Neural progenitor cell (in vitro differentiated cells): ENCODE measurements at regions not wholly inside any gene's neighbourhood (a gene's known extent, or its start where the extent isn't known, plus 50 kb on each side); places are given as distances from the start of the nearest gene placed in this dataset.
A peak's percentile ranks its signal among the peaks of the same experiment; 100 is the strongest.

Experiments
- DNase-seq: peaks from one replicate; pipeline ENCODE4 v3.0.0-alpha.2; 2016; ENCODE audit warnings: low spot score
- H2AFZ ChIP-seq: fragments of 200-600 bp; sonication (generic); replicated peaks from 2 replicates; pipeline ENCODE4 v1.6.1; 2016; ENCODE audit warnings: antibody characterized with exemption
- H3F3A ChIP-seq: fragments of 200-600 bp; sonication (generic); 2 replicates; pipeline ENCODE4 v1.6.1; 2016; ENCODE audit warnings: antibody characterized with exemption, low read depth
- H3K27ac ChIP-seq: fragments of 200-600 bp; sonication (generic); 2 replicates; pipeline ENCODE4 v1.5.1; 2016; ENCODE audit warnings: mild to moderate bottlenecking
- H3K27me3 ChIP-seq: fragments of 200-600 bp; sonication (generic); 2 replicates; pipeline ENCODE4 v1.6.1; 2016; ENCODE audit warnings: mild to moderate bottlenecking, moderate library complexity
- H3K36me3 ChIP-seq: fragments of 200-600 bp; sonication (generic); 2 replicates; pipeline ENCODE4 v1.5.1; 2016
- H3K4me1 ChIP-seq: fragments of 200-600 bp; sonication (generic); 2 replicates; pipeline ENCODE4 v1.6.1; 2016; ENCODE audit warnings: mixed run types
- H3K4me2 ChIP-seq: fragments of 200-600 bp; sonication (generic); 2 replicates; pipeline ENCODE4 v1.6.1; 2016
- H3K4me3 ChIP-seq: fragments of 200-600 bp; sonication (generic); 2 replicates; pipeline ENCODE4 v1.5.1; 2016
- H3K79me2 ChIP-seq: fragments of 200-600 bp; sonication (generic); 2 replicates; pipeline ENCODE4 v1.6.1; 2016; ENCODE audit warnings: low read depth
- H3K9ac ChIP-seq: fragments of 200-600 bp; sonication (generic); 2 replicates; pipeline ENCODE4 v1.6.1; 2016
- H3K9me3 ChIP-seq: fragments of 200-600 bp; sonication (generic); 2 replicates; pipeline ENCODE4 v1.5.1; 2016; ENCODE audit warnings: low read depth
- H4K20me1 ChIP-seq: fragments of 200-600 bp; sonication (generic); 2 replicates; pipeline ENCODE4 v1.6.1; 2016; ENCODE audit warnings: low read depth
- H3K27ac Mint-ChIP-seq: 3 replicates; pipeline ENCODE4 v1.8.0; 2021; ENCODE audit warnings: mixed read lengths
- H3K27me3 Mint-ChIP-seq: 2 replicates; pipeline ENCODE4 v1.8.0; 2022; ENCODE audit warnings: low read depth, mild to moderate bottlenecking, inconsistent platforms, moderate library complexity, mixed read lengths; ENCODE audit not compliant: insufficient read depth
- H3K36me3 Mint-ChIP-seq: 3 replicates; pipeline ENCODE4 v1.8.0; 2021; ENCODE audit warnings: mixed read lengths
- H3K4me1 Mint-ChIP-seq: 3 replicates; pipeline ENCODE4 v1.8.0; 2021; ENCODE audit warnings: mixed read lengths
- H3K4me3 Mint-ChIP-seq: 3 replicates; pipeline ENCODE4 v1.8.0; 2021; ENCODE audit warnings: mild to moderate bottlenecking, moderate library complexity, mixed read lengths
- H3K9me3 Mint-ChIP-seq: 3 replicates; pipeline ENCODE4 v1.8.0; 2020; ENCODE audit warnings: mixed read lengths
- EZH2 ChIP-seq: fragments of 200-600 bp; sonication (generic); IDR thresholded peaks from 2 replicates; pipeline ENCODE4 v1.6.1; 2017; ENCODE audit warnings: antibody characterized with exemption, mild to moderate bottlenecking, moderate library complexity
- EZH2phosphoT487 ChIP-seq: fragments of 200-600 bp; sonication (generic); IDR thresholded peaks from 2 replicates; pipeline ENCODE4 v1.6.1; 2017; ENCODE audit warnings: antibody characterized with exemption
- TF ChIP-seq, protein P1 (sequence below): fragments of 200-600 bp; sonication (generic); IDR thresholded peaks from 2 replicates; pipeline ENCODE4 v1.5.1; 2017; ENCODE audit warnings: antibody characterized with exemption, mild to moderate bottlenecking

DNA sequence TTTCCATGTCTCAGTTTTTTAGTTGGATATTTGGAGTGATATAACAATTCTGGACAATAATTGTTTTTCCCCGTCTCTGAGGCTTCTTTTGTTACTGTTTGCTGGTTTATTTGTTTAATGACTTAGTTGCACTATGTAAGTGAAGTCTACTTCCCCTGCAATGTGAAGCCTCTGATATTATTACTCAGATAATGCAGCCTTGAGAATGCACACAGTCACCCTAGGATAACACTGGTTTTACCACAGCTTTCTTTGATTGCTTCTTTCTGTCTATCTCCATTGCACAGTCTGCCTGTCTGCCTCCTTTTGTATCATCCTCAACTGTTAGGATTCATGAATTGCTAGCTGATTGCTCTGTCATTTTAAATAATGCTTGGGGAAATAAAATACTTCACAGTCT is 208.7 kb upstream of the ROBO1 start:
- no peaks in the 10 kb centered on the region for H3K4me1 Mint-ChIP-seq
- no peaks in the 10 kb centered on the region for H3K36me3 Mint-ChIP-seq
- TF ChIP-seq EZH2 (no peak), EZH2phosphoT487 (no peak)
- TF ChIP-seq, protein P1, sequence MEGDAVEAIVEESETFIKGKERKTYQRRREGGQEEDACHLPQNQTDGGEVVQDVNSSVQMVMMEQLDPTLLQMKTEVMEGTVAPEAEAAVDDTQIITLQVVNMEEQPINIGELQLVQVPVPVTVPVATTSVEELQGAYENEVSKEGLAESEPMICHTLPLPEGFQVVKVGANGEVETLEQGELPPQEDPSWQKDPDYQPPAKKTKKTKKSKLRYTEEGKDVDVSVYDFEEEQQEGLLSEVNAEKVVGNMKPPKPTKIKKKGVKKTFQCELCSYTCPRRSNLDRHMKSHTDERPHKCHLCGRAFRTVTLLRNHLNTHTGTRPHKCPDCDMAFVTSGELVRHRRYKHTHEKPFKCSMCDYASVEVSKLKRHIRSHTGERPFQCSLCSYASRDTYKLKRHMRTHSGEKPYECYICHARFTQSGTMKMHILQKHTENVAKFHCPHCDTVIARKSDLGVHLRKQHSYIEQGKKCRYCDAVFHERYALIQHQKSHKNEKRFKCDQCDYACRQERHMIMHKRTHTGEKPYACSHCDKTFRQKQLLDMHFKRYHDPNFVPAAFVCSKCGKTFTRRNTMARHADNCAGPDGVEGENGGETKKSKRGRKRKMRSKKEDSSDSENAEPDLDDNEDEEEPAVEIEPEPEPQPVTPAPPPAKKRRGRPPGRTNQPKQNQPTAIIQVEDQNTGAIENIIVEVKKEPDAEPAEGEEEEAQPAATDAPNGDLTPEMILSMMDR: no peak
- H3K27ac ChIP-seq: no peak overlapping the region
- H3K4me1 ChIP-seq: no peaks in the 10 kb centered on the region
- no peaks in the 10 kb centered on the region for H3F3A ChIP-seq
- peaks cover 5% of the 10 kb centered on the region for H3K9me3 Mint-ChIP-seq
- no peak overlapping the region for H3K4me3 ChIP-seq
- H3K27ac Mint-ChIP-seq: no peak overlapping the region
- H3K27me3 ChIP-seq: no peaks in the 10 kb centered on the region
- no peak overlapping the region for H3K4me3 Mint-ChIP-seq
- H3K9me3 ChIP-seq: no peaks in the 10 kb centered on the region
- H2AFZ ChIP-seq: peak overlapping the region; percentile 57
- no peaks in the 10 kb centered on the region for H4K20me1 ChIP-seq
- H3K36me3 ChIP-seq: no peaks in the 10 kb centered on the region
- no peaks in the 10 kb centered on the region for H3K79me2 ChIP-seq
- no peak overlapping the region for H3K4me2 ChIP-seq
- H3K27me3 Mint-ChIP-seq: no peaks in the 10 kb centered on the region
- no peak for DNase-seq
- no peak overlapping the region for H3K9ac ChIP-seq

DNA sequence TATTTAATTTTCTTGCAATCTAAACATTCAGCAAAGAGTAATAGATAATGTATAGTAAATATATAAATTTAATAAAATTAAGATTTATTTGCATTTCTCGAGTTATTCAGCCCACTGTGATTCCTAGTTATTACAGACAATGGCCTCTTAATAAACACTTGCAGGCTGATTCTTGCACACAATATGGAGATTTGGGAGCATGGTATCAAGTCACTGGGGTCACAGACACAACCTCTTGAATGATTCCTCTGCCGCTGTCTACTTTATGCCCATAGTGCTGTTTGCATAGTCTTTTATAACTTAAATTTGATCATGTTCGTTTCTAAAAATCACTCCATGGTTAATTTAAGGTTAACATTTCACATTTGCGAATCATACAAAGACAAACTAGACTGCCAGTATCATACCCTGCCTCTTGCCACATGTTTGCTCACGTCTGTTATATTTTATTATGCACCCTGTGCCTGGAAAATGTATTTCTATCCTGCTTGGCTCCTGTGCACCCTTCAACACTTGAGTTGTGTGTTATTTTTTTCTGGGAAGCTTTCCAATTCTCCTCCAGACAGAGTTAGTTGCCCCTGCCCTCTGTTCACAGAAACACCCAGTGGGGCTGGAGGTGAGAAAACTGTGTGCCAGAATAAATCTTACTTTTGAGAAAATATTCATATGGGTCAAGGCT is 206.3 kb upstream of the ROBO1 start:
- Mint-ChIP-seq H3K27me3 (no peaks in the 10 kb centered on the region), H3K9me3 (peaks cover 5% of the 10 kb centered on the region), H3K36me3 (no peaks in the 10 kb centered on the region), H3K4me3 (no peak overlapping the region), H3K4me1 (no peaks in the 10 kb centered on the region), H3K27ac (no peak overlapping the region)
- Histone ChIP-seq H3K4me3 (no peak overlapping the region), H3F3A (no peaks in the 10 kb centered on the region), H3K27me3 (no peaks in the 10 kb centered on the region), H3K79me2 (no peaks in the 10 kb centered on the region), H3K27ac (no peak overlapping the region), H3K4me1 (no peaks in the 10 kb centered on the region), H4K20me1 (no peaks in the 10 kb centered on the region), H3K9ac (no peak overlapping the region), H2AFZ (no peak overlapping the region), H3K9me3 (no peaks in the 10 kb centered on the region), H3K4me2 (no peak overlapping the region), H3K36me3 (no peaks in the 10 kb centered on the region)
- TF ChIP-seq, protein P1: no peak
- no peak for TF ChIP-seq EZH2
- no peak for TF ChIP-seq EZH2phosphoT487
- DNase-seq: no peak

DNA sequence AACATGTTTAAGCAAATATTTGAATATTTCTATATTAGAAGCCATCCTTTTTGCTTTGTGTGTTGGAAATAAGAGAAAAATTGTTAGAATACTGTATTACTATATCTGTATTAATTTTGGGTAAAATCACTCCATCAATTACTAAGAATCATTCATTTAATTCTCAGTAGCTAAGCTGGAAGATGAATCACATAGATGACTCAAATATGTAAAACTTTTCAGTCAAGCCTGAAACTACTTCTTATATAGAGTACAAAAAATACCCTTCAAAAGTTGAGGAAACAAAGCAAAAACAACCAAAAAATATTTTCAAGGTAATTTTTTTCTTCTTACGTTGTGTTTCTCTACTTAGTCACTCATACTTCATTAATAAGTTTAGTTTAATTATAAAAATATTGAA is 205.7 kb upstream of the ROBO1 start:
- Histone ChIP-seq H3K36me3 (no peaks in the 10 kb centered on the region), H3K4me2 (no peak overlapping the region), H2AFZ (no peak overlapping the region), H3K27me3 (no peaks in the 10 kb centered on the region), H3K9ac (no peak overlapping the region), H3K4me3 (no peak overlapping the region), H3K9me3 (no peaks in the 10 kb centered on the region), H3K27ac (no peak overlapping the region), H3K4me1 (no peaks in the 10 kb centered on the region), H3K79me2 (no peaks in the 10 kb centered on the region), H4K20me1 (no peaks in the 10 kb centered on the region), H3F3A (no peaks in the 10 kb centered on the region)
- no peaks in the 10 kb centered on the region for H3K27me3 Mint-ChIP-seq
- peaks cover 5% of the 10 kb centered on the region for H3K9me3 Mint-ChIP-seq
- DNase-seq: no peak
- TF ChIP-seq EZH2phosphoT487: no peak
- H3K4me1 Mint-ChIP-seq: no peaks in the 10 kb centered on the region
- H3K36me3 Mint-ChIP-seq: no peaks in the 10 kb centered on the region
- H3K4me3 Mint-ChIP-seq: no peak overlapping the region
- H3K27ac Mint-ChIP-seq: no peak overlapping the region

DNA sequence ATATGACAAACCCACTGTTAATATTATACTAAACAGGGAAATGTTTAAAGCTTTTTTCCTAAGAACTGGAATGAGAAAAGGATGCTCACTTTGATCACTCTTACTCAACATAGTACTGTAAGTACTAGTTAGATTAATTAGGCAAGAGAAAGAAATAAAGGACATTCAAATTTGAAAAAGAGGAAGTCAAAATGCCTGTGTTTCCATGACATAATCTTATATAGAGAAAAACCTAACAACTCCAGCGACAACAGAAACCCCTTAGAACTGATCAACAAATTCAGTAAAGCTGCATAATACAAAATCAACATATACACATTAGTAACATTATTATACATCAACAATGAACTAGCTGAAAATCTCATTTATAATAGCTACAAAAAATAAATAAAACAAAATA is 200.6 kb upstream of the ROBO1 start:
- H2AFZ ChIP-seq: no peak overlapping the region
- H3K27ac ChIP-seq: no peak overlapping the region
- Mint-ChIP-seq H3K27me3 (no peaks in the 10 kb centered on the region), H3K4me3 (no peak overlapping the region), H3K27ac (no peak overlapping the region), H3K36me3 (no peaks in the 10 kb centered on the region), H3K9me3 (peaks cover 7% of the 10 kb centered on the region), H3K4me1 (no peaks in the 10 kb centered on the region)
- no peaks in the 10 kb centered on the region for H3K36me3 ChIP-seq
- H3K79me2 ChIP-seq: no peaks in the 10 kb centered on the region
- H3K9me3 ChIP-seq: no peaks in the 10 kb centered on the region
- H3K4me2 ChIP-seq: no peak overlapping the region
- no peak for TF ChIP-seq EZH2phosphoT487
- TF ChIP-seq, protein P1: no peak
- TF ChIP-seq EZH2: no peak
- no peaks in the 10 kb centered on the region for H3F3A ChIP-seq
- no peaks in the 10 kb centered on the region for H3K4me1 ChIP-seq
- no peak overlapping the region for H3K9ac ChIP-seq
- H4K20me1 ChIP-seq: no peaks in the 10 kb centered on the region
- no peak for DNase-seq
- no peaks in the 10 kb centered on the region for H3K27me3 ChIP-seq
- no peak overlapping the region for H3K4me3 ChIP-seq
